Stimulated activated naive CD8-positive, alpha-beta T cell treated with anti-CD3 and anti-CD28 coated beads, Interleukin-15, Interleukin-2, amounts not matched to agents 100 ng/mL and 50 ng/mL, for 24 hours (primary cell): ENCODE measurements at regions not wholly inside any gene's neighbourhood (a gene's known extent, or its start where the extent isn't known, plus 50 kb on each side); places are given as distances from the start of the nearest gene placed in this dataset.

Experiments used
- H3K27ac Mint-ChIP-seq: one replicate; pipeline ENCODE4 v1.8.0; 2021; ENCODE audit warnings: mild to moderate bottlenecking, mixed read lengths
- H3K27me3 Mint-ChIP-seq: one replicate; pipeline ENCODE4 v1.8.0; 2021; ENCODE audit warnings: mixed read lengths
- H3K36me3 Mint-ChIP-seq: one replicate; pipeline ENCODE4 v1.8.0; 2021; ENCODE audit warnings: low read depth, mixed read lengths
- H3K4me1 Mint-ChIP-seq: one replicate; pipeline ENCODE4 v1.8.0; 2021; ENCODE audit warnings: low read depth, mixed read lengths
- H3K4me3 Mint-ChIP-seq: one replicate; pipeline ENCODE4 v1.8.0; 2021; ENCODE audit warnings: mild to moderate bottlenecking, mixed read lengths
- H3K9me3 Mint-ChIP-seq: one replicate; pipeline ENCODE4 v1.8.0; 2021; ENCODE audit warnings: mixed read lengths

DNA sequence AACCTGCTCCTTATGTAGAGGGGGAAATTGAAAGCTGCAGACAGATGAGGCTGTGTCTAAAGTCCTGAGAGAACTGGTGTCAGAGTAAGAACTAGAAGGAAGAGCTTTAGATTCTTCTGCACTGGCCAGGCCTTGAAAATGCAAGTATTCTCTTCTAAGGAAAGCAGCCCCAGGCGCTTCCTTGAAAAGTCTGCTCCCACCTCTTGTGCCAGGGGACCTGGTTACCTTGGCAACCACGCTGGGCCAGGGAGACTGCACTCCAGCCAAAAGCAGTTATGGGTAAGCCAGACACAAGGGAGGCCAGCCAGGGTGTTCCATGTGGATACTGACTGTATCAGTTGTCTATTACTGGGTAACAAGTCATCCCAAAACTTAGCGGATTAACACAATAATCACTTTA is 228.6 kb upstream of the SDK2 start:
- Mint-ChIP-seq H3K27ac (no peak overlapping the region), H3K9me3 (no peaks in the 10 kb centered on the region)

DNA sequence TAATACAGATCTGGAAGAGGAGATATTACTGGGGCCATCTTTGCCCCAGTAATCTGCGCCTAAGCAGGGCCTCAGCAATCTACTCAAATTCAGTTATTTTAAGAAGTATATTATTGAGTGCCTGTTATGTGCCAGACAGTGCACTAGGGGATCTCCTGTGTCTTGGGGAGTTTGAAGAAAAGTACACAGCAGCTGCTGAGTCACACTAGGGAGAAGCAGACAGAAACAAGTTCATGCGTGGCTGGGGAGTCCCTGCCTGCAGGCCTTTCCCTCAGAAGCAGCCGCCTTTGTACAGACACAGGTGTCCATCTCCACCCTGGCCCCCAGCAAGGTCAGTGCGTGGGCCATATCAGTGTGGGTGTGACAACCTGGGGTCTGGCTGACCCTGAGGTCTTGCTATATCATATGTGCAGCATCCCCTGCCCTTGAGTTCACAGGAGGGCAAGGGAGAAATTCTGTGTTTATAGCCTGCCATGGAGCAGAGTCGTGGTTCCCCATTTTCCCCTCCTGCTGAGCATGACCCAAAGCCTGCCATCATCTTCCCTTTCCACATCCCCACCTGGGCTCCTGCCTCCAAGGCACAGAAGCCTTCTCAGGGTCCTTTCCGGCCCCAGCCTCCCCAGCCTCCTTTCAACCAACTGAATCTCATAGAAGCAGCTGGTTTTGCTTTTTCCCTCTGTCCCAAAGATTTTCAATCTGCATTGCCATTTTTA is 229.9 kb upstream of the SDK2 start:
- H3K36me3 Mint-ChIP-seq, result no peaks in the 10 kb centered on the region
- no peaks in the 10 kb centered on the region for H3K9me3 Mint-ChIP-seq
- H3K27me3 Mint-ChIP-seq, result no peaks in the 10 kb centered on the region
- H3K27ac Mint-ChIP-seq, result no peak overlapping the region
- peaks cover 3% of the 10 kb centered on the region for H3K4me1 Mint-ChIP-seq
- no peak overlapping the region for H3K4me3 Mint-ChIP-seq

More for the DNA sequence above, 228.6 kb upstream of the SDK2 start:
- no peak overlapping the region for H3K4me3 Mint-ChIP-seq
- no peaks in the 10 kb centered on the region for H3K27me3 Mint-ChIP-seq
- H3K4me1 Mint-ChIP-seq, result peaks cover 3% of the 10 kb centered on the region
- no peaks in the 10 kb centered on the region for H3K36me3 Mint-ChIP-seq

DNA sequence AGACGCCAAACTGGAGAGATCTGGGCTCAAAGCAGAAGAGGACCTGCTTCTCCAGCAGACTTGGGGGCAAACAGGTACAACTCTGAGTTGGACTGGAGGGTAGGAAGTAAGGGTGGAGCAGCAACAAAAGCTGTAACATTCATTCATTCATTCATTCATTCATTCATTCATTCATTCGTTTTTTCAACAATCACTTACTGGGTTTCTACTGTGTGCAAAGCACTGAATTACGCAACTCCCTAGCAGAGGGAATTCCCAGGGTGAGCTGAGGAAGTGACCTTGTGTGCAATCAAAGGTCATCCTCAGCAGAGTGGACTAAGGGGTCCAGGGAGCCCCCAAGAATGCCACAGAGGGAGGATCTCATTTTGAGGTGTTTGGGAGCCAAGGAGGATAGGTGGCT is 231.1 kb upstream of the SDK2 start:
- Mint-ChIP-seq H3K27ac (no peak overlapping the region), H3K36me3 (no peaks in the 10 kb centered on the region), H3K4me1 (peaks cover 3% of the 10 kb centered on the region), H3K9me3 (no peaks in the 10 kb centered on the region), H3K27me3 (no peaks in the 10 kb centered on the region), H3K4me3 (no peak overlapping the region)

DNA sequence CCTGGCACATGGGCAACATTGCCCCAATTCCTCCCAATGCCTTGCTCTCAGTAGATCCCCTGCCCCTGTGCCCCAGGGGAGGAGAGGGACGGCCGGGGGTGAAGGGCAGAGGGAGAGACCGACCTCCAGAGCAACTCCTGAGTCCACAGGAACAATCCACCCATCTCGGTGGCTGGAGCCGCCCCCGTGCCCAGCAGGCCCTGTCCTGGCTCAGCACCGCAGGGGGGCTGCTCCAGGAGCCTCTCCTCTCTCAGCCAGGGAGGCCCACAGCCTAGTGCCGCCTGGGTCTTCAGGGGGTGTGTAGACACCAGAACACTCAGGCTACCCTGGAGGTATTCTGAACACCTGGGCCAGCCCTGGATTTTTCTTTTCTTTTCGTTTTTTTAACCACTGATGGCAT is 233.7 kb upstream of the SDK2 start:
- Mint-ChIP-seq H3K27ac (no peak overlapping the region), H3K4me3 (no peak overlapping the region), H3K9me3 (no peaks in the 10 kb centered on the region), H3K27me3 (no peaks in the 10 kb centered on the region), H3K36me3 (no peaks in the 10 kb centered on the region), H3K4me1 (peaks cover 3% of the 10 kb centered on the region)

DNA sequence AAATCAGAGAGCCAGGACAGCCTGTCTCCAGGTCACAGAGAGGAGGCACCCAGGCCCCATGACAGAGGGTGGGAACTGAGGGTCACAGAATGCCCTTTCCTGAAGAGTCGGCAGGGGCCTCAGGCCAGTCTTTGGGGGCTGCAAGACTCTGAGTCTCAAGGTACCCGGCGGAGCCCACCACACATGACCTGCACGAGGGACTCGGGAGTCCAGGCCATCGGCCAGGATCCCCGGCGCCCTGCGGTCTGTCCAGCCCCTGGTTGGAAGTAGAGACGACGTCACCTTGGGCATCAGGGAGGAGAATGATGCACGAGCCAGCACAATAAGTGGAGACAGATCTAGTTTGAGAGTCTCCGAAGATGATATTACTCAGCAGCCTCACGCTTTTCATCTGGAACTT is 234.7 kb upstream of the SDK2 start:
- no peak overlapping the region for H3K27ac Mint-ChIP-seq
- no peak overlapping the region for H3K4me3 Mint-ChIP-seq
- no peaks in the 10 kb centered on the region for H3K36me3 Mint-ChIP-seq
- H3K4me1 Mint-ChIP-seq, result peaks cover under 1% of the 10 kb centered on the region
- H3K27me3 Mint-ChIP-seq, result no peaks in the 10 kb centered on the region
- no peaks in the 10 kb centered on the region for H3K9me3 Mint-ChIP-seq

DNA sequence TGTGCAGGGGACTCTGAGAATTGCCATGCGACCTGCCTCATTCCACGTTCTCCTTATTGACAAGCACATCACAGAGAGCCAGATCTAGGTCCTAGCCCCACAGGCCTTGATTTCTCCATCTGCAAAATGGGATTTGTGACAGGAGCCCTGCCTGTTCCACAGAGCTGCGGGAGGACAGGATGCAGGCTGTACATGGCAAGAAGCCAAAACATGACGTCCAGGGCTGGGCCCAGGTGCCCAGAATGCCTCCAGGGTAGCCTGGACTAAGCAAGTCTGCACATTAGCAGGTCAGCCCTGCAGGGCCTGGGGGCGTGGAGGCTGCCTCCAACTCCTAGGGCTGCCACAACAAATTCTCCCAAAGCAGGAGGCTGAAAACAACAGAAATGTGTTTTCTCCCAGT is 235.7 kb upstream of the SDK2 start:
- Mint-ChIP-seq H3K36me3 (no peaks in the 10 kb centered on the region), H3K4me1 (no peaks in the 10 kb centered on the region), H3K4me3 (no peak overlapping the region), H3K27me3 (no peaks in the 10 kb centered on the region), H3K27ac (no peak overlapping the region), H3K9me3 (no peaks in the 10 kb centered on the region)

DNA sequence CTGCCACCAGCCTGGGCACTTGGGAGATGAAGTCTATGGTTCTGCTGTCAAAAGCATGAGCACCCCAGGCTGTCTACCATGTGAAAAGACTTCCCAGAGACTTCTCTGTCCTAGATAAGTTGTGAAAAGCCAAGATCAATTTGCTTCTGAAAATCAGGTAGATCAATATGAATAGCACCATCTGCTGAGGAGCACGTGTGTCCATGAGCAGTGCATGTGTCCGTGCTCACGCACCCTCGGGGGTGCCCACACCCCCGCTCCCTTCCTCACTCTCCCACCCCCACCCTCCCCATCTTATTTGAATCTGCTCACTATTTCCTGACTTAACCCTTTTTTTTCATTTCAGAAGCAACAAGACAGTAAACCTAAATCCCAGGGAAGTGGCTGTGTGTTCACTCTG is 238.3 kb upstream of the SDK2 start:
- Mint-ChIP-seq H3K36me3 (no peaks in the 10 kb centered on the region), H3K9me3 (no peaks in the 10 kb centered on the region), H3K4me1 (no peaks in the 10 kb centered on the region), H3K27me3 (no peaks in the 10 kb centered on the region), H3K4me3 (no peak overlapping the region), H3K27ac (no peak overlapping the region)

DNA sequence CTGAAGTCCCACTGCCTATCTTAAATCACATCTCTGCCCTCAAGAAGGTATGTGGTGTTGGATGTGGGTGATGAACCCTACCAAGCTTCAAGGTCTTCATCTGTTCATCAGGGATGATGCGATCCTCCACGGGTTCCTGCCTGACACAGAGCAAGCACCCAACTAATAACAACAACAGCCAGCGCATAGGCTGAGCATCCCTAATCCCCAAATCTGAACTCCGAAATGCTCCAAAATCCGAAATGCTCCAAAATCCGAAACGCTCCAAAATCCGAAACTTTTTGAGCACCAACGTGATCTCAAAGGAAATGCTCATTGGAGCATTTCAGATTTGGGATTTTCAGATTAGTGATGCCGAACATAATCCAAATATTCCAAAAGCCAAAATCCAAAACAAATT is 238.9 kb upstream of the SDK2 start:
- H3K27me3 Mint-ChIP-seq, result no peaks in the 10 kb centered on the region
- H3K4me1 Mint-ChIP-seq, result no peaks in the 10 kb centered on the region
- H3K9me3 Mint-ChIP-seq, result no peaks in the 10 kb centered on the region
- H3K36me3 Mint-ChIP-seq, result no peaks in the 10 kb centered on the region
- H3K27ac Mint-ChIP-seq, result no peak overlapping the region
- no peak overlapping the region for H3K4me3 Mint-ChIP-seq

DNA sequence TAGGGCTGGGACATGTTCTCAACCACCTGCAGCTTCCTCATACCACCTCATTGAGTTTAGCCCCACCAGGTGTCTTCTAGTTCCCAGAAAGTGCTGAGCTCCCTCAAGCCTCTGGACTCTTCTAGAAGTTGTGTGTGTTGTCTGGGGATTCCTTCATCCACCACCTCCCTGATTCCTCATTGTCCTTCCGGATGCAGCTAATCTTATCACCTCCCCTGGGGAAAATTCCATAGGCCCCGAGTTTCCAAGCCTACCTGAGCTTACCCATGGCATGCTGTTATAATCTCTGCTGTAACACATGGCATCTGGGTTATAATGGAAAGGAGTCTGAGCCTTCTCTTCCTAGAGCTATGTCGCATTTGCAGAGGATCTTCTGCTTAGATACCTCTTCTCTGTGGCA is 243.5 kb upstream of the SDK2 start:
- Mint-ChIP-seq H3K9me3 (no peaks in the 10 kb centered on the region), H3K4me1 (no peaks in the 10 kb centered on the region), H3K4me3 (no peak overlapping the region), H3K36me3 (no peaks in the 10 kb centered on the region), H3K27ac (no peak overlapping the region), H3K27me3 (no peaks in the 10 kb centered on the region)

DNA sequence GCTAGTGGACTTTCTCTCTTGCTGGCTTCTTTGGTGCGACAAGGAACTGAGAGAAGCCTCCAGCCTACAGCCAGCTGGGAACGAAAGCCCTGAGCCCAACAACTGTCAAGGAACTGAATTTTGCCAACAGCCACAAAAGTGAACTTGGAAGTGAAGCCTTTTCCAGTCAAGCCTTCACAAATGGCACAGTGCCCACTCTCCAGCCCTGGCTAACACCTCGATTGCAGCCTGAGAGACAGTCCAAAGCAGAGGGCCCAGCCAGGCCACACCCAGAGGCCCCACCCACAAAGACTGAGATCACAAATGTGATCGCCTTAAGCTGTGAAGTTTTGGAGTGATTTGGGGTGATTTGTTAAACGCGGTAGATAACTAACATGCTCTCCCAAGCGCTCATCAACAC is 244.6 kb upstream of the SDK2 start:
- no peaks in the 10 kb centered on the region for H3K4me1 Mint-ChIP-seq
- no peak overlapping the region for H3K27ac Mint-ChIP-seq
- no peak overlapping the region for H3K4me3 Mint-ChIP-seq
- no peaks in the 10 kb centered on the region for H3K36me3 Mint-ChIP-seq
- no peaks in the 10 kb centered on the region for H3K9me3 Mint-ChIP-seq
- H3K27me3 Mint-ChIP-seq, result peaks cover 4% of the 10 kb centered on the region

DNA sequence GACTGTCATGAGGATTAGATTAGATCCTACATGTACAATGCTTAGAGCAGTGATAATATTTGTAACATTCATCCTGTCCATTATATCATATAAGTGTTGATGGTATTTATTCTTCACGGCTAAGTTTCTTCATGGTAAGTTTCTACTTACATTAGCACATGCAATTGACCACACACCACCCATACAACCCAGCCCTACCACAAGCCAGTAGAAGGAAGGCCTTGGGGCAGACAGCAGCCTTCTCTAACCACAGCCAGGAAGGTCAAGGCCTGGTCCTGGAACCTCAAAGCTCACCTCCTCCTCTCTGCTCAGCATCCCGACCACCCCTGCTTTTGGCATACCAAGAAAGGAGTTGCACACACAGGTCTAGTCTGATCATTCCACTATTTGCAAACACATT is 245.2 kb upstream of the SDK2 start:
- Mint-ChIP-seq H3K4me3 (no peak overlapping the region), H3K27me3 (peaks cover 4% of the 10 kb centered on the region), H3K4me1 (no peaks in the 10 kb centered on the region), H3K27ac (no peak overlapping the region), H3K9me3 (no peaks in the 10 kb centered on the region), H3K36me3 (no peaks in the 10 kb centered on the region)

DNA sequence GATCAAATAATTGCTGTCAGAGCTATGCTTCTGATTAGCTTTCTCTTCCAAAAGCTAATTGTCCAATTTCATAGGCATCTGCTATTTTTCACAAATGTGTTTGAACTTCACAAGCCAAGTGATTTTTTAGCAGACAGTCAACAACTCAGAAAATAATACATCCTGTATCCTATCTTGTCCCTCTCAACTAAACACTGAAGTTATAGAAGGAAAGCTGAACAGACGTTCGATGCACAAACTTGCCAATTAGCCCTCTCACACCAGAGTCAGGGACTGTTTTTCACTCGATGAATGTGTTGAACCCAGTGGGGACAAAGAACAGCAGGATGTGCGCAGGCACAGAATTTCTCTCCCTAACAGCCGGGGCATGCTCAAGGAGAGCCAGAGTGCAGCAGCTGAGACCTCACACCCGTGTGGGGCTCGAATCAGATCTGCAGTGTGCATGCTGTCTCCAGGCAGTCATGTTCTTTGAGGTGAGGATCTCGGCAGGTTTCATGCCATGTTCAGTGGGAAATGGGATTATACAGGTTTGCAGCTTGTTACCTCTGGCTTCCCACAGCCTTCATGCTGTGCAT is 246.7 kb upstream of the SDK2 start:
- no peaks in the 10 kb centered on the region for H3K36me3 Mint-ChIP-seq
- H3K27ac Mint-ChIP-seq, result no peak overlapping the region
- peaks cover 10% of the 10 kb centered on the region for H3K27me3 Mint-ChIP-seq
- H3K9me3 Mint-ChIP-seq, result no peaks in the 10 kb centered on the region
- H3K4me1 Mint-ChIP-seq, result no peaks in the 10 kb centered on the region
- H3K4me3 Mint-ChIP-seq, result no peak overlapping the region

DNA sequence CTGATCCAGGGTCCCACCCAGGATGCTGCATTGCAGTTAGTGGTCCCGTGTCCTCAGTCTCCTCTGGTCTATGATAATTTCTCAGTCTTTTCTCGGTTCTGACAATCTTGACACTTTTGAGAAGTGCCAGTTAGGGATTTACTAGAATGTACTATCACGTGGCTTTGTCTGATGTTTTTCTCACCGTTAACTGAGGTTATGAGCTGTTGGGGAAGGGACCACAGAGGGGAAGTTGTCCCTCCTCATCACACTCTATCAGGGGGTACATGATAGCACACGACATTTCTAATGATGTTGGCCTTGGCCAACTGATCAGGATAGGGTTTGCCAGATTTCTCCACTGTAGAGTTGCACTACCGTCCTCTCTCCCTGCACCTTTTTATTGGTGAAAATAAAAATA is 250.9 kb upstream of the SDK2 start:
- no peaks in the 10 kb centered on the region for H3K4me1 Mint-ChIP-seq
- no peaks in the 10 kb centered on the region for H3K9me3 Mint-ChIP-seq
- no peaks in the 10 kb centered on the region for H3K36me3 Mint-ChIP-seq
- no peak overlapping the region for H3K27ac Mint-ChIP-seq
- H3K4me3 Mint-ChIP-seq, result no peak overlapping the region
- H3K27me3 Mint-ChIP-seq, result peaks cover 25% of the 10 kb centered on the region

DNA sequence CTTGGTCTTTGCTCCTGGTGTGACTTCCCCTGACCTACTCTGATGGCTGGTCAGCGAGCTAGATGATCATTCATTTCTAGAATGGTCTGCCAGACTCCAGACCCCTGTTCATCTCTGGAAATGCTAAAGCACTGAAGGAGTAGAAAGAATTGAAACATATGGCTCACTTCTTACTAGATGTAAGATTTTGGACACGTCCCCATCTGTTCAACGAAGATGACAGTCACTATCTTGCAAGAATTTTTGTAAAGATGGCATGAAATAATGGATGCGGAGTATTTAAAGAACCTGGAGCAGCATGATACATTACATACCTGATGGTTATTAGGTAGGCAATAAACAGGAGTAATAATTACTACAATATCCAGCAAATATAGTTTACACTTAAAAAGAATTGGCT is 252.7 kb upstream of the SDK2 start:
- H3K4me3 Mint-ChIP-seq, result no peak overlapping the region
- no peak overlapping the region for H3K27ac Mint-ChIP-seq
- H3K36me3 Mint-ChIP-seq, result no peaks in the 10 kb centered on the region
- peaks cover 2% of the 10 kb centered on the region for H3K4me1 Mint-ChIP-seq
- H3K27me3 Mint-ChIP-seq, result peaks cover 36% of the 10 kb centered on the region
- no peaks in the 10 kb centered on the region for H3K9me3 Mint-ChIP-seq

DNA sequence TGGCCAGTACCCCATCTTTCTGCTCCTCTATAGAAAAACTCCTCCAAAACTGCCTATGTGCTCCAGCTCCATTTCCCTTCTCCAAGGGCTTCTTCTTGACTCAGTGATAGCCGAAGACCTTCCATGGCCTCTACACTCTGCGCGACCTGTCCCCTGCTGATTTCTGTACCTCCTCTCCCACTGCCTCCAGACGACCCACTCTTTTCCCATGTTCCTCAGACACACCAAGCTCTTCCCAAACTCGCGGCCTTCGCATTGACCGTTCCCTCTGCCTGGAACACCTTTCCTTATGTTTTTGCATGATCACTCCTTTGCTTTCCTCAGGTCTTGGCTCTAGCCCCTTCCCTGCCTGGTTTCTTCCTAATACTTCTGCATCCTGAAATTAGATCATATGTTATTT is 255.6 kb upstream of the SDK2 start:
- H3K36me3 Mint-ChIP-seq, result no peaks in the 10 kb centered on the region
- no peak overlapping the region for H3K27ac Mint-ChIP-seq
- H3K27me3 Mint-ChIP-seq, result peaks cover 52% of the 10 kb centered on the region
- H3K4me3 Mint-ChIP-seq, result no peak overlapping the region
- no peaks in the 10 kb centered on the region for H3K9me3 Mint-ChIP-seq
- H3K4me1 Mint-ChIP-seq, result peaks cover 3% of the 10 kb centered on the region

DNA sequence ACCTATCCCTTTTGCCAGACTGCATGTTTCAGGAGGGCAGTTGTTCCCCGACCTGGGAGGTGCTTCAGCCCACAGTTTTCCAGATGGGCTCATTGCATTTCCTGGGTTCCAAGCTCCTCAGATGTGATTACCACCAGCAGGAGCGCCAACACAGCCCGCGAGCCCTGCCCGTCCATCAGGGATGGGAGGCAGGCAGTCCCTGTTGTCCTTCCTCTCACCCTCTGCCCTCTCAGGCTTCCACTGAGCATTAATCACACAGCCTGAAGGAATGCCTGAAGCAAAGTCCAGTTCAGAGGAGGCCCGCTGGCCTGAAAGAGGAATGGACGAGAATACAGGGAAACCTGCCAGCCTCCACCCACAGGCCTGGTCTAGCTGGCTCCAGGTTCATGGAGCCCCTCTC is 256.3 kb upstream of the SDK2 start:
- Mint-ChIP-seq H3K27me3 (peaks cover 53% of the 10 kb centered on the region), H3K4me1 (peaks cover 3% of the 10 kb centered on the region), H3K9me3 (no peaks in the 10 kb centered on the region), H3K27ac (no peak overlapping the region), H3K36me3 (no peaks in the 10 kb centered on the region), H3K4me3 (no peak overlapping the region)
